ENCODE measurements at regions not wholly inside any gene's neighbourhood (a gene's known extent, or its start where the extent isn't known, plus 50 kb on each side); places are given as distances from the start of the nearest gene placed in this dataset.

- no peak for TF ChIP-seq CTCF (IDR thresholded peaks at IDR 0.05)
- TF ChIP-seq POLR2A (IDR thresholded peaks at IDR 0.05): no peak
Observed at GRCh38 chr10:52469970-52470705, 156.1 kb downstream of the DKK1 start.
